Fibroblast of pulmonary artery (primary cell): ENCODE measurements at regions not wholly inside any gene's neighbourhood (a gene's known extent, or its start where the extent isn't known, plus 50 kb on each side); places are given as distances from the start of the nearest gene placed in this dataset.

Experiments used
- DNase-seq: peaks from one replicate; pipeline ENCODE4 v3.0.0-alpha.2; 2010; ENCODE audit warnings: low read depth
- H3K4me3 ChIP-seq: replicated peaks from 2 replicates; pipeline ENCODE4 v1.5.1; 2011; ENCODE audit warnings: low read depth, mild to moderate bottlenecking, control low read depth, low read length, moderate library complexity
- CTCF ChIP-seq: IDR thresholded peaks from 2 replicates; pipeline ENCODE4 v1.5.1; 2011; ENCODE audit warnings: mild to moderate bottlenecking, control low read depth, low read length, inconsistent platforms; ENCODE audit errors: missing control alignments

GRCh38 chr2:43095533-43096295 is 130.7 kb downstream of the ZFP36L2 start:
- DNase-seq = no peak
- TF ChIP-seq CTCF = no peak
- H3K4me3 ChIP-seq = no peak overlapping the region

GRCh38 chr2:43092520-43093179 is 133.8 kb downstream of the ZFP36L2 start:
- no peak for DNase-seq
- no peak overlapping the region for H3K4me3 ChIP-seq
- TF ChIP-seq CTCF = no peak

- no peak for DNase-seq
- no peak for TF ChIP-seq CTCF
- H3K4me3 ChIP-seq = no peak overlapping the region
These were observed 136.1 kb downstream of the ZFP36L2 start for GRCh38 chr2:43090317-43090716.

- H3K4me3 ChIP-seq = no peak overlapping the region
- DNase-seq = no peak
- TF ChIP-seq CTCF = no peak
These were observed 138.0 kb downstream of the ZFP36L2 start for GRCh38 chr2:43088143-43089073.

- TF ChIP-seq CTCF = no peak
- no peak overlapping the region for H3K4me3 ChIP-seq
- no peak for DNase-seq
These were observed 139.0 kb downstream of the ZFP36L2 start for GRCh38 chr2:43087413-43087812.

- no peak for TF ChIP-seq CTCF
- no peak overlapping the region for H3K4me3 ChIP-seq
- DNase-seq = peak; percentile 99
These were observed 139.8 kb downstream of the ZFP36L2 start for GRCh38 chr2:43086451-43087221.
